B cell (primary cell): ENCODE measurements at regions not wholly inside any gene's neighbourhood (a gene's known extent, or its start where the extent isn't known, plus 50 kb on each side); places are given as distances from the start of the nearest gene placed in this dataset.

Source experiments
- EZH2 ChIP-seq: IDR thresholded peaks from 2 replicates; pipeline ENCODE4 v1.6.1; 2012; ENCODE audit warnings: borderline replicate concordance, low read depth, mild to moderate bottlenecking, moderate library complexity, low read length; ENCODE audit not compliant: insufficient read depth, poor library complexity, severe bottlenecking
- TF ChIP-seq, protein P1 (sequence below): fragments of 200-600 bp; IDR thresholded peaks from one replicate; pipeline ENCODE4 v1.8.0; 2022; ENCODE audit warnings: antibody characterized with exemption, mild to moderate bottlenecking

DNA sequence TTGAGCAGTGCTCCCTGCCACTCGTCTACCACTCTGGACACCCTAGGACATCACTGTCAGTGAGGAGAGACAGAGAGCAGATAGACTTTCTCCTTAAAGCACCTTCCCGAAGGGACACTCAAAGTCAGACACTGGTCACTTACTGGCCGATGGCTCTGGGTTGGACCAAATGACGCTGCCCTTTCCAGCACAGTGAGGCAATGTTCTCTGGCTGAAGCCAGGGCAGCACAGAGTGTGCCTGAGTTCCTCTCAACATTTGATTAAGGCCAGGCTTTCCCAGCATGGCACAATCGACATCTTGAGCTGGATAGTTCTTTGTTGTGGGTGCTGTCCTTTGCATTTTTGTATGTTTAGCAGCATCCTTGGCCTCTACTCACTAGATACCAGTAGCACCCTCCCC lies 206.2 kb downstream of the CSNK2A3 start:
- TF ChIP-seq, protein P1, sequence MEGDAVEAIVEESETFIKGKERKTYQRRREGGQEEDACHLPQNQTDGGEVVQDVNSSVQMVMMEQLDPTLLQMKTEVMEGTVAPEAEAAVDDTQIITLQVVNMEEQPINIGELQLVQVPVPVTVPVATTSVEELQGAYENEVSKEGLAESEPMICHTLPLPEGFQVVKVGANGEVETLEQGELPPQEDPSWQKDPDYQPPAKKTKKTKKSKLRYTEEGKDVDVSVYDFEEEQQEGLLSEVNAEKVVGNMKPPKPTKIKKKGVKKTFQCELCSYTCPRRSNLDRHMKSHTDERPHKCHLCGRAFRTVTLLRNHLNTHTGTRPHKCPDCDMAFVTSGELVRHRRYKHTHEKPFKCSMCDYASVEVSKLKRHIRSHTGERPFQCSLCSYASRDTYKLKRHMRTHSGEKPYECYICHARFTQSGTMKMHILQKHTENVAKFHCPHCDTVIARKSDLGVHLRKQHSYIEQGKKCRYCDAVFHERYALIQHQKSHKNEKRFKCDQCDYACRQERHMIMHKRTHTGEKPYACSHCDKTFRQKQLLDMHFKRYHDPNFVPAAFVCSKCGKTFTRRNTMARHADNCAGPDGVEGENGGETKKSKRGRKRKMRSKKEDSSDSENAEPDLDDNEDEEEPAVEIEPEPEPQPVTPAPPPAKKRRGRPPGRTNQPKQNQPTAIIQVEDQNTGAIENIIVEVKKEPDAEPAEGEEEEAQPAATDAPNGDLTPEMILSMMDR, result no peak
- no peak for TF ChIP-seq EZH2
